Globus pallidus (tissue), 1 donor: ENCODE measurements at regions not wholly inside any gene's neighbourhood (a gene's known extent, or its start where the extent isn't known, plus 50 kb on each side); places are given as distances from the start of the nearest gene placed in this dataset.
A peak's percentile ranks its signal among the peaks of the same experiment; 100 is the strongest.
"Not testable (repeated sequence)": the region's sequence is repeated elsewhere in the genome, so short reads cannot be mapped to it uniquely, and the experiment has no call there.

Experiments
- DNase-seq: peaks from one replicate; pipeline ENCODE4 v3.0.0-alpha.2; 2015; ENCODE audit warnings: low spot score

DNA sequence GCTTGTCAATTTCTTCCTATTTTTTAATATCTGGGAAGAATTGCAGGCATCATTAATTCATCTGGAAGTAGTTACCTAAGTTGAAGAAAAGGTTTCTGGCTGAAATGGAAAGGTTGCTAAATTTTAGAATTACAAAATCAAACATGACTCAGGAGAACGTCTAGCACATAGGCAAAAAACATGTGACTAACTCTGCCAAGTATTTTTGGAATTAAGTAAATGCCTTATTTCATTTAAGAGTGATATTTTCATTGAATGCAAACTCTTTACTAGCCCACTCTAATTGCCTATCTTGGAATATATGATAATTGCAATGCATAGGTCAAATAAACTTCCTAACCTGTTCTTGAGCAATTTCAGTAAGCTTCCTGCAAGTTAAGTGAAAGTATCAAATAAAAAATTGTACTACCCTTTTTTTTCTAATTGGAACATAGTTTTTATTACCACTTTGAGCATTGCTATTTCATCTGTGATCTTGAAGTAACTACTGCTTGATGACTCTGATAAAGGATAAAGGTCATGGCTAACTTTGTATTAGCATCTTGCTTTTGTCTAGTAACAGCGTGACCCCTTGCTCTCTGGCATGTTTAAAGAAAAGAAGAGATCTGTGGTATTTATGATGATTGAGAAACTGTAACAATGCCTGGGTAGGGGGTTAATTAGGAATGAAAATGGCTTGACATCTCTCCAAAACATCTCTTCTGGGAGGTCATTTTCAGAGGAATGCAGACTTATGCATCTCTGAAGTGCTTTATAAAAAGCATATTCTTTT is 208.3 kb upstream of the NCAM2 start:
- DNase-seq = no peak

DNA sequence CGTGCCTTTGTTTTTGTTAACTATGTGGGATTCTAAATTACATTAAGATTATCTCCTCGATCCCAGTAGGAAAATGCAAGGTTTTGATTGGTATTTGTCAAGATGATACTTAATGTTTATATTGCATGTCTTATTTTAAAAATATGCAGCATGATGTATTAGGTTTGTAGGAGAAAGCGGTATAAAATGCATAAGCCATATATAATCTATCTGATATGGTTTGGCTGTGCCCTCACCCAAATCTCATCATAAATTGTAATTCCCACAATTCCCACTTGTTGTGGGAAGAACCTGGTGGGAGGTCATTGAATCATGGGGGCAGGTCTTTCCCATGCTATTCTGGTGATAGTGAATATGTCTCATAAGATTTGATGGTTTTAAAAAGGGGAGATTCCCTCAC is 198.1 kb upstream of the NCAM2 start:
- no peak for DNase-seq

GRCh38 chr21:20802201-20802600 is 196.0 kb upstream of the NCAM2 start:
- DNase-seq = peak; percentile 73

- peak; percentile 82 for DNase-seq
Measured at GRCh38 chr21:20802631-20803260, 195.5 kb upstream of the NCAM2 start.

GRCh38 chr21:20811702-20812101 is 186.5 kb upstream of the NCAM2 start:
- peak; percentile 26 for DNase-seq

- no peak for DNase-seq
Measured at GRCh38 chr21:20814090-20814489, 184.1 kb upstream of the NCAM2 start.

DNA sequence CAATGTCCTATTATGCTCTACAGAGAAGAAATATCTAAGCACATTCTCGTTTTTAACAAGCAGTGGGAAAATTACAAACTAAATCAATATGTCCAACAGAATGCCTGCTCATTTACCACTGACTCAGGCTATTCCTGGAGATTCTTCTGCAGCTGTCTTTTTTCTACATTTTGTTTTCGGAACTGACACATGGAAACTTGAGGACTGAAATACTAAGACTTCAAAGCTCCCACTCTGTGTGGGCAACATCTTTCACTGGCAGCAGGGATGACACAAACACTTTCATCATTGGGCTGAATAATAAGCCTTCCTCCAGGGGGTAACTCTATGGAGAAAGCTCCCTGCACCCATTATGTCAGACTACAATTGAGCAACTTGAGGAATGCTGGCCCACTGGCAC is 175.5 kb upstream of the NCAM2 start:
- no peak for DNase-seq

DNA sequence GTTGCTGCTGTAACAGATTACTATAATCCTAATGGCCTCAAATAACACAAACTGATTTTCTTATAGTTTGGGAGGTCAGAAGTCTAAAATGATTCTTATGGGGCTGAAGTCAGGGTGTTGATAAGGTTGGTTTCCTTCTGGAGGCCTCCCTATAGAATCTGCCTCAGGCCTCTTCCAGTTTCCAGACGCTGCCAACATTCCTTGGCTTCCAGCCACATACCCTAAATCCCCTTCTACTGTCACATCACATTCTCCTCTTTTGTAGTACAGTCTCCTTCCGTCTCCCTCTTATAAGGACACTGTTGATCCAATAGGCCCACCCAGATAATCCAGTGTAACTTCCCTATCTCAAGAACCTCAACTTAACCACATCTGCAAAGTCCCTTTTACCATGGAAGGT is 145.3 kb upstream of the NCAM2 start:
- DNase-seq = no peak

DNA sequence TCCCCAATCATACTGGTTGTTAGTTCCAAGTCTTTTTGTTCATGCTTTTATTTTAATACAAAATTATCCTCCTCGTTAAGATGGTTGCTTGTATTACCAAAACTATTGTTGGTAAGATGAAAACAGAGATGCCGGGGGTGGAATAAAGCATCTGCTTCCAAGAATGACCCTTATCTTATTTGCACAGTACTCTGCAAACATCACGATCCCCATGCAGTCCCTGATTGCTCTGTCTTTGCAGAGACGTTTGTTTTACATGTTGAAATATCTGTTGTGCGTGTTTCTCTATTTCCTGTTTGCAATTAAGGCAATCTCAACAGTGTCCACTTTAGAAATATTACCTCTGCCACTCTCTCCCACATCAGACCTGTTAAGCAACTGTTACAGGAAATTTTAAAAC is 141.3 kb upstream of the NCAM2 start:
- DNase-seq = no peak

- no peak for DNase-seq
Measured at GRCh38 chr21:20874202-20874601, 124.0 kb upstream of the NCAM2 start.

- DNase-seq = peak; percentile 29
Measured at GRCh38 chr21:20875742-20876141, 122.5 kb upstream of the NCAM2 start.

DNA sequence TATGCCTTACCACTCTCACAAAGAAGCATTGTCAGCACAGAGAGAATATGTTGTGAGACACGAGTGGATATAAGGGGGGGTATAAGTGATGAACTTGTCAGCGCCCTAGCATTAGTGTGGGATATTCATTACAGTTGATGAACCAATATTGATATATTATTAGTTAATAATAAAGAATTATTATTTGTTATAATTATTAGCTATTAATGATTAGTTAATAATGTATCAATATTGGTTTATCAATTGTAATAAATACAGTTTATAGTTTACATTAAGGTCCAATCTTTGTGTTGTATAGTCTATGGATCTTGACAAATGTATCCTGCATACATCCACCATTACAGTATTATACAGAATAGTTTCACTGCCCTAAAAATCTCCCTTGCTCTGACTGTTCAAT is 120.2 kb upstream of the NCAM2 start:
- no peak for DNase-seq

DNA sequence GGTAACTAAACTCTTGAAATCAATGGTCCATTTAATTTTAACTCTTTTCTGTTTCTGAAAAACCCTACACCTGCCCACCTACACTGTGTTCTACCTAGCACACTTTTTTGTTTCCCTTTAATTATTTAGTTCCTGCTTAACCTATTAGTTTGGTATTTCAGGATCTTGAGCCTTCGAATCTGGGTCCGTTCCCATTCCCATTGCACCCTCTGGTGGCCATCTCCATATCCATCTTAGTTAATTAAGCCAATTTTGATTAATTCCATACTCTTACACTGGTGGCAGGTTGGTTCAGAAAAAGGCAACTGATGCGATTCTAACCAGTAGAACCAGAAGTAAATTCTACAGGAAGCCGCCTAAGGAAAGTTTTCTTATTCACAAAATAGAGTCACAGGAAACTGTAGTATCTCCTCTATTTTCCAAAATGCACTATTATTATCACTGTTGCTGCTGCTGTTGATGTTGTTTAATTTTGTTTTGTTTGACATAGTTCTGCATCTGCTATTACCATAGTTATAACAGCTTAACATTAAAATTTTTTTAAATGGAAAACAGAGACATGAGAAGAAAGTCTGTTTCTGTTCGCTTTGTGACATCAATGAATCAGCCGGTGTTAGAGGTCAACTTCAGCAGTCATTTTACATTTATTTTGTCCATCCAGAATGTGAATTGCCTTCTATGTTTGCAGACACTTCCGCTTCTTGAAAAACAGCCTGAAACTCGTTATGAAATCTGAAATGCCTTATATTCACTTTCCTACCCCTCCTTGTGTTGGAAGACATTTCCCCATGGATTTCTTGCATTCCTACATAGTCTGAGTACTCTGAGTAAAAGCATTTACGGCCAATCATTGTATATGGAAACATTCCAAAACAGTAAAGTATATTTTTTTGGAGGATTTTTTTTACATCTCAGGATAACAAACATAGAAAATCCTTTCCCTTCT is 115.5 kb upstream of the NCAM2 start:
- DNase-seq = peak; percentile 57

GRCh38 chr21:20883408-20883800 is 114.8 kb upstream of the NCAM2 start:
- DNase-seq = no peak

- DNase-seq = peak; percentile 90
Measured at GRCh38 chr21:20902511-20902910, 95.7 kb upstream of the NCAM2 start.

DNA sequence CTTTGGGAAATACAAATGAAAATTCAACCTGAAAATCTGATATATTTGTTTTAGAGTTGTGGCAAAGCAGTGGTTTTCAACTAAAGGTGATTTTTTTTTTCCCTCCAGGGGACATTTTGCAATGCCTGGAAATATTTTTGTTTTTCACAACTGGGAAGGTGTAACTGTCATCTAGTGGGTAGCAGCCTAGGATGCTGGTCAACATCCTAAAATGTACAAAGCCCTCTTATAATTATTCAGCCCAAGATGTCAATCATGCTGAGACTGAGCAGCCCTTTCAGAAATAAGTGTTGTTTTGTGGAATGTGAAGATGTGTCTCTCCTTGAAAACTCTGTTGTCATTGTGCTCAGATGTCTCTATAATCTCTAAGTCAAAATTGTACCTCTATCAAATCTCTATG is 95.2 kb upstream of the NCAM2 start:
- peak; percentile 61 for DNase-seq

GRCh38 chr21:20927555-20927954 is 70.7 kb upstream of the NCAM2 start:
- DNase-seq = not testable (repeated sequence)

DNA sequence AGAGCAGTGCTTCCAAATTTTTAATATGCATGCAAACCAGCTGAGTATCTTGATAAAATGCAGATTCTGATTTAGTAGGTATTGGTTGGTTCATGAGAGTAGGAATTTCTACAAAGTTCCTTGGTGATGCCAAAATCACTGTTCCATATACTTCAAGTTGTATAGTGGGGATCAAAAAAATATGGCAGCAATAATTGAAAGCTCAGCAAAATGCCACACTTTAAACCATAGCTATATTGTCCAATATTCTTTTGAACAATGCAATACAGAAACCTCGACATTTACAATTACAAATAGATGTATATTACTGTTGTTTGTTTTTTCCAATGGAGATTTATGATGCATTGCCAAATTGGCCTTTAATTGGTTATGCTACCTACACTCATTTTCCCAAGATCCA is 55.7 kb upstream of the NCAM2 start:
- DNase-seq = no peak

GRCh38 chr21:20943561-20943997 is 54.6 kb upstream of the NCAM2 start:
- DNase-seq = peak; percentile 82

DNA sequence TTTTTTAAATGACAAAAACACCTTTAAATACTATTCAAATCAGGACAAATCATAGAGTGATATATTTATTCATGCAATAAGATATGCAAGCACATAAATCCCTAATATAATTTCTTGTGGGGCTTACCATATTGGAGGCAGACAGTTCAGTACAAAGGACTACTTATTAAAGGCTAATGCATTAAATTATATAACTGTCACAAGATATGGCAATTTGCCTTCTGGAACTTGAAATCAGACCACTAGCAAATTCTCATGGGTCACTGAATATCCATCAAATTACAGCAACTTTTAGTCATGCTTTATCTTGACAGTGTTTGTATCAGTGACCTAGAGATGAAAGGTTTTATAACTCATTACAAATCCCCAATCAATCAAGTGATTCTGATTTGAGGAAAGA is 54.1 kb upstream of the NCAM2 start:
- DNase-seq = peak; percentile 34

DNA sequence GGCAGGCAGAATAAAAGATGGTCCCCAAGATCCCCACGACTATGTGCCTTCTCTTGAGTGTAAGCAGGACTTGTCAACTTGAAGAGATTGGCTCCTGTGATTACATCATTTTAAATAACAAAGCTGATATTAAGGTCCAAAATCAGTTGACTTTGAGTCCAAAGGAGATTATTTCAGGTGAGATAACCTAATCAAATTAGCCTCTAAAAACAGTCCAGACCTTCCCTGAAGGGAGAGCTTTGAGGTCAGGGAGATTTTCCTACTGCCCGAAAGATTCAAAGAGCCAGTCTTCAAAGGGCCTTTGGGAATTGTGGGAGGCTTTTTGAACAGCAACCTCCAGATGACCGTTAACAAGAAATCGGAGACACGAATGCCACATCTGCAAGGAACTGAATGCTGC is 51.5 kb upstream of the NCAM2 start:
- DNase-seq = no peak
